Keratinocyte (primary cell): ENCODE measurements at regions not wholly inside any gene's neighbourhood (a gene's known extent, or its start where the extent isn't known, plus 50 kb on each side); places are given as distances from the start of the nearest gene placed in this dataset.

Source experiments
- CTCF ChIP-seq, 3 experiments: IDR thresholded peaks in 1 of 3; conservative IDR thresholded peaks in 1 of 3; optimal IDR thresholded peaks in 1 of 3; 2 replicates in 2 of 3; 3 replicates in 1 of 3; pipeline versions ENCODE3 to v1.5.1; 2011; ENCODE audit warnings: low read length in 3 of 3, mild to moderate bottlenecking in 3 of 3, moderate library complexity in 2 of 3, control low read depth in 1 of 3, inconsistent platforms in 1 of 3; ENCODE audit not compliant: insufficient read depth in 2 of 3; ENCODE audit errors: extremely low read depth in 1 of 3
- EZH2 ChIP-seq: IDR thresholded peaks from one replicate; pipeline ENCODE4 v1.6.1; 2012; ENCODE audit warnings: inconsistent platforms, mild to moderate bottlenecking, low read length, moderate library complexity

DNA sequence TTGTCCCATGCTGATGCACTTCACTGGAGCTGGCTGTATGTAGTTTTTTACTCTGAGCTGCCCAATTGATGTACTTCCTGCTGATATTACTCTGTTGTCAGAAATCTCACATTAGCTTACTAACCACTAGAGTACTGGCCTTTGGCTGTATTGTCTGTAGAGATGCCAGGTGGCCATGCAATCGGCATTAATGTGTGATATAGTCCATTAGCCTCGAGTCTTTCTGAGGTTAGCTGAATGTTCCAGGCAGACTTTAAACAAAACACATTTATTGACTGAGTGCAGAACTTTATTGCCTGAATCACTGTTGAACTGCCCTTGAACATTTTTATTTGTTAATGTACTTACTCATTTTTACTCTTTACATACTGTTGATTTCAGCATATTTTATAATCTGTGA lies 335.2 kb downstream of the PCDH10 start:
- no peak for TF ChIP-seq CTCF (optimal IDR thresholded peaks at IDR 0.05 in 1 of 3, IDR thresholded peaks at IDR 0.05 in 1 of 3, conservative IDR thresholded peaks at IDR 0.05 in 1 of 3; ENCODE audit: extremely low read depth in 1 of 3, insufficient read depth in 2 of 3, low read length in 3 of 3)
- no peak for TF ChIP-seq EZH2
